SK-N-SH treated with all-trans-retinoic acid at 6 μM for 48 hours (cell line): ENCODE measurements at regions not wholly inside any gene's neighbourhood (a gene's known extent, or its start where the extent isn't known, plus 50 kb on each side); places are given as distances from the start of the nearest gene placed in this dataset.

ENCODE experiments used
- ATAC-seq: fragments of 200-7000 bp; cut with Tn5 transposase; 3 replicates; pipeline ENCODE4 v1.9.1; 2020; ENCODE audit warnings: mild to moderate bottlenecking, moderate library complexity
- ARNTL ChIP-seq: fragments of 450-650 bp; formaldehyde crosslinking; IDR thresholded peaks from 2 replicates; pipeline ENCODE4 v1.5.0; 2020; ENCODE audit warnings: low read depth, mild to moderate bottlenecking, moderate library complexity, borderline replicate concordance
- BACH2 ChIP-seq: fragments of 250-450 bp; sonication (Bioruptor Pico); IDR thresholded peaks from 2 replicates; pipeline ENCODE4 v1.9.0; 2021; ENCODE audit warnings: mild to moderate bottlenecking, borderline replicate concordance
- ESRRG ChIP-seq: fragments of 250-450 bp; sonication (Bioruptor Pico); IDR thresholded peaks from 2 replicates; pipeline ENCODE4 v1.6.1; 2021; ENCODE audit warnings: mild to moderate bottlenecking
- GLIS3 ChIP-seq: fragments of 250-450 bp; sonication (Bioruptor Pico); IDR thresholded peaks from 2 replicates; pipeline ENCODE4 v1.5.0; 2020; ENCODE audit warnings: mild to moderate bottlenecking, moderate library complexity
- ISL1 ChIP-seq: fragments of 250-450 bp; sonication (Bioruptor Pico); IDR thresholded peaks from 2 replicates; pipeline ENCODE4 v2.1.2; 2022; ENCODE audit warnings: mild to moderate bottlenecking, moderate library complexity
- OSR1 ChIP-seq: fragments of 250-450 bp; sonication (Bioruptor Pico); IDR thresholded peaks from 2 replicates; pipeline ENCODE4 v1.8.0; 2022; ENCODE audit warnings: moderate library complexity, mild to moderate bottlenecking, inconsistent platforms
- PPARA ChIP-seq: fragments of 250-450 bp; sonication (Bioruptor Pico); IDR thresholded peaks from 2 replicates; pipeline ENCODE4 v1.5.0; 2020; ENCODE audit warnings: mild to moderate bottlenecking, borderline replicate concordance
- RARB ChIP-seq: fragments of 250-450 bp; sonication (Bioruptor Pico); IDR thresholded peaks from 2 replicates; pipeline ENCODE4 v1.8.0; 2021; ENCODE audit warnings: mild to moderate bottlenecking, moderate library complexity
- SNAI2 ChIP-seq: fragments of 250-450 bp; sonication (Bioruptor Pico); IDR thresholded peaks from 2 replicates; pipeline ENCODE4 v1.5.0; 2020; ENCODE audit warnings: mild to moderate bottlenecking, moderate library complexity
- TCF4 ChIP-seq: fragments of 250-450 bp; sonication (Bioruptor Pico); IDR thresholded peaks from 2 replicates; pipeline ENCODE4 v1.8.0; 2021; ENCODE audit warnings: mild to moderate bottlenecking, moderate library complexity, borderline replicate concordance
- TOX ChIP-seq: fragments of 250-450 bp; sonication (Bioruptor Pico); IDR thresholded peaks from 2 replicates; pipeline ENCODE4 v1.8.0; 2021; ENCODE audit warnings: mild to moderate bottlenecking, moderate library complexity, borderline replicate concordance
- ZC3H10 ChIP-seq: fragments of 250-450 bp; sonication (Bioruptor Pico); IDR thresholded peaks from 2 replicates; pipeline ENCODE4 v1.5.1; 2021; ENCODE audit warnings: mild to moderate bottlenecking, moderate library complexity
- ZFP3 ChIP-seq: fragments of 250-450 bp; sonication (Bioruptor Pico); IDR thresholded peaks from 2 replicates; pipeline ENCODE4 v1.5.0; 2020; ENCODE audit warnings: mild to moderate bottlenecking, moderate library complexity
- ZFP30 ChIP-seq: fragments of 450-650 bp; formaldehyde crosslinking; IDR thresholded peaks from 2 replicates; pipeline ENCODE4 v1.5.0; 2022; ENCODE audit warnings: mild to moderate bottlenecking, moderate library complexity
- ZNF565 ChIP-seq: fragments of 450-650 bp; formaldehyde crosslinking; conservative IDR thresholded peaks from 2 replicates; pipeline ENCODE4 v1.5.0; 2020; ENCODE audit warnings: low read depth, mild to moderate bottlenecking, moderate library complexity
- ZNF70 ChIP-seq: fragments of 450-650 bp; formaldehyde crosslinking; IDR thresholded peaks from 2 replicates; pipeline ENCODE4 v1.5.0; 2020; ENCODE audit warnings: mild to moderate bottlenecking, moderate library complexity
- ZNF8 ChIP-seq: fragments of 450-650 bp; formaldehyde crosslinking; IDR thresholded peaks from 2 replicates; pipeline ENCODE4 v1.5.0; 2020; ENCODE audit warnings: mild to moderate bottlenecking, moderate library complexity
- TF ChIP-seq, protein P1 (sequence below): fragments of 250-450 bp; sonication (Bioruptor Pico); IDR thresholded peaks from 2 replicates; pipeline ENCODE4 v1.5.1; 2020; ENCODE audit warnings: low read depth, mild to moderate bottlenecking, moderate library complexity
- TF ChIP-seq, protein P2 (sequence below): fragments of 250-450 bp; sonication (Bioruptor Pico); IDR thresholded peaks from 2 replicates; pipeline ENCODE4 v1.5.0; 2020; ENCODE audit warnings: mild to moderate bottlenecking, moderate library complexity
- TF ChIP-seq, protein P3 (sequence below): fragments of 250-450 bp; sonication (Bioruptor Pico); IDR thresholded peaks from 2 replicates; pipeline ENCODE4 v1.8.0; 2021; ENCODE audit warnings: low read depth, mild to moderate bottlenecking, moderate library complexity, borderline replicate concordance
- TF ChIP-seq, protein P4 (sequence below): fragments of 250-450 bp; sonication (Bioruptor Pico); IDR thresholded peaks from 2 replicates; pipeline ENCODE4 v1.8.0; 2020; ENCODE audit warnings: mild to moderate bottlenecking, moderate library complexity, borderline replicate concordance

DNA sequence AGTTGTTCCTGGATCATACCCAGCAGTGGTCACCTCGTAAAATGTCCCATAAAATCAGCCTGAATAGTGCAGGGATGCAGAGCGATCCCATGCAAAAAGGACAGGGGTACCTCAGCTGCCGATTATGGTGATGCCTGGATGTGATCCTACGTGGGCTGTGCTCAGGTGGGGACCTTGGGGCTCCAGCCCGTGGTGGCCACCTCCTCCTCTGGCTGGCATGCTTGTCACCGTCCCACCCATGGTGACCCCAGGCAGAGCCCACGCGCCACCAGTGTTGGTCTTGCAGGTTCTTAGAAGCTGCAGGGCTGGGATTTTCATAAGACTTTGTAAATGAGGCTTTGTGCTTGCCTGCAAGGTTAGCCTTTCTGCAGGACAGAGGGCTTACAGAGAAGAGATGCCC lies 97.2 kb downstream of the GLRX3 start (continued):
- TF ChIP-seq, protein P1, sequence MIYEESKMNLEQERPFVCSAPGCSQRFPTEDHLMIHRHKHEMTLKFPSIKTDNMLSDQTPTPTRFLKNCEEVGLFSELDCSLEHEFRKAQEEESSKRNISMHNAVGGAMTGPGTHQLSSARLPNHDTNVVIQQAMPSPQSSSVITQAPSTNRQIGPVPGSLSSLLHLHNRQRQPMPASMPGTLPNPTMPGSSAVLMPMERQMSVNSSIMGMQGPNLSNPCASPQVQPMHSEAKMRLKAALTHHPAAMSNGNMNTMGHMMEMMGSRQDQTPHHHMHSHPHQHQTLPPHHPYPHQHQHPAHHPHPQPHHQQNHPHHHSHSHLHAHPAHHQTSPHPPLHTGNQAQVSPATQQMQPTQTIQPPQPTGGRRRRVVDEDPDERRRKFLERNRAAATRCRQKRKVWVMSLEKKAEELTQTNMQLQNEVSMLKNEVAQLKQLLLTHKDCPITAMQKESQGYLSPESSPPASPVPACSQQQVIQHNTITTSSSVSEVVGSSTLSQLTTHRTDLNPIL, result no peak
- TF ChIP-seq GLIS3 (CRISPR knock-in tag), result no peak

DNA sequence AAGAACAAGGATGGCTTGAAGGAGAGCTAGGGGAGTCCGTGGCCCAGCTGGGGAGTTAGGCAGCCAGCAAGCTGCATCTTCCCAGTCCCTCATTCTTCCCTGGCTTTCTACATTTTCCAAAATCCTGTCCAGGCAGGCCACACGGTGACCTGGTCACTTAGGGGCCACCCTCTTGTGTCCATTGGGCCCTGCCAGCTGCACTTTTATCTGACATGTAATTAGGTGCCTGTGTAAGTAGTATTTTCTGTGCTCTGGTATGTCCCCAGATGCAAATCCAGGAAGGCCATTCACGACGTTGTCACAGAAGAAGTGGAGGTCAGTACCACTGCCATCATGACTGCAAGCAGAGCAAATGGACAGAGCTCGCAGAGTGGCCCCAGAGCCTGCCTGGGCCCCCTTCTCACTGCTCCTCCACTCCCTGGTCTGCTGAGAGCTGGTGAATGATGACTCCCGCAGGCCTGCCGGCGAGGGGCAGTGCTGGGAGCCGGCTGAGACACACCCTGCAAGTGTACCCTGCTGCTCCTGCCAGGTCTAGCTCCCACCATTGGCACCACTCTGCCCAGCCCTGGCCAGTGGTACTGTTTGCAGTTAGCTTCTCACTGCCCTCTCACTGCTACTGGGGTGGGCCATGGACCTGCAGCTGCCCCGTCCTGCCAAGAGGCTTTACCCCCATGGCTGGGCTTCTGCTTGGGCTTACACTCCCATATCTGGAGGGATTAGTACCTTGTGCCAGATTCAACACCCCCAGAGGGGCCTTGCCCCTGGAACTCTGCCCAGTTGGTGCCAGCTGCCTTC lies 98.2 kb downstream of the GLRX3 start:
- ATAC-seq, result no peak
- TF ChIP-seq, protein P1, result no peak
- TF ChIP-seq ZNF8 (no peak), ZFP30 (no peak), SNAI2 (CRISPR knock-in tag) (no peak), ZFP3 (no peak), GLIS3 (CRISPR knock-in tag) (no peak), ISL1 (no peak), TCF4 (CRISPR knock-in tag) (no peak), PPARA (CRISPR knock-in tag) (no peak), ZC3H10 (CRISPR knock-in tag) (no peak), BACH2 (CRISPR knock-in tag) (no peak), RARB (no peak)
- TF ChIP-seq, protein P2, sequence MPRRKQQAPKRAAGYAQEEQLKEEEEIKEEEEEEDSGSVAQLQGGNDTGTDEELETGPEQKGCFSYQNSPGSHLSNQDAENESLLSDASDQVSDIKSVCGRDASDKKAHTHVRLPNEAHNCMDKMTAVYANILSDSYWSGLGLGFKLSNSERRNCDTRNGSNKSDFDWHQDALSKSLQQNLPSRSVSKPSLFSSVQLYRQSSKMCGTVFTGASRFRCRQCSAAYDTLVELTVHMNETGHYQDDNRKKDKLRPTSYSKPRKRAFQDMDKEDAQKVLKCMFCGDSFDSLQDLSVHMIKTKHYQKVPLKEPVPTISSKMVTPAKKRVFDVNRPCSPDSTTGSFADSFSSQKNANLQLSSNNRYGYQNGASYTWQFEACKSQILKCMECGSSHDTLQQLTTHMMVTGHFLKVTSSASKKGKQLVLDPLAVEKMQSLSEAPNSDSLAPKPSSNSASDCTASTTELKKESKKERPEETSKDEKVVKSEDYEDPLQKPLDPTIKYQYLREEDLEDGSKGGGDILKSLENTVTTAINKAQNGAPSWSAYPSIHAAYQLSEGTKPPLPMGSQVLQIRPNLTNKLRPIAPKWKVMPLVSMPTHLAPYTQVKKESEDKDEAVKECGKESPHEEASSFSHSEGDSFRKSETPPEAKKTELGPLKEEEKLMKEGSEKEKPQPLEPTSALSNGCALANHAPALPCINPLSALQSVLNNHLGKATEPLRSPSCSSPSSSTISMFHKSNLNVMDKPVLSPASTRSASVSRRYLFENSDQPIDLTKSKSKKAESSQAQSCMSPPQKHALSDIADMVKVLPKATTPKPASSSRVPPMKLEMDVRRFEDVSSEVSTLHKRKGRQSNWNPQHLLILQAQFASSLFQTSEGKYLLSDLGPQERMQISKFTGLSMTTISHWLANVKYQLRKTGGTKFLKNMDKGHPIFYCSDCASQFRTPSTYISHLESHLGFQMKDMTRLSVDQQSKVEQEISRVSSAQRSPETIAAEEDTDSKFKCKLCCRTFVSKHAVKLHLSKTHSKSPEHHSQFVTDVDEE (CRISPR knock-in tag), result no peak
- TF ChIP-seq, protein P3, sequence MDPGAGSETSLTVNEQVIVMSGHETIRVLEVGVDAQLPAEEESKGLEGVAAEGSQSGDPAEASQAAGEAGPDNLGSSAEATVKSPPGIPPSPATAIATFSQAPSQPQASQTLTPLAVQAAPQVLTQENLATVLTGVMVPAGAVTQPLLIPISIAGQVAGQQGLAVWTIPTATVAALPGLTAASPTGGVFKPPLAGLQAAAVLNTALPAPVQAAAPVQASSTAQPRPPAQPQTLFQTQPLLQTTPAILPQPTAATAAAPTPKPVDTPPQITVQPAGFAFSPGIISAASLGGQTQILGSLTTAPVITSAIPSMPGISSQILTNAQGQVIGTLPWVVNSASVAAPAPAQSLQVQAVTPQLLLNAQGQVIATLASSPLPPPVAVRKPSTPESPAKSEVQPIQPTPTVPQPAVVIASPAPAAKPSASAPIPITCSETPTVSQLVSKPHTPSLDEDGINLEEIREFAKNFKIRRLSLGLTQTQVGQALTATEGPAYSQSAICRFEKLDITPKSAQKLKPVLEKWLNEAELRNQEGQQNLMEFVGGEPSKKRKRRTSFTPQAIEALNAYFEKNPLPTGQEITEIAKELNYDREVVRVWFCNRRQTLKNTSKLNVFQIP, result no peak

DNA sequence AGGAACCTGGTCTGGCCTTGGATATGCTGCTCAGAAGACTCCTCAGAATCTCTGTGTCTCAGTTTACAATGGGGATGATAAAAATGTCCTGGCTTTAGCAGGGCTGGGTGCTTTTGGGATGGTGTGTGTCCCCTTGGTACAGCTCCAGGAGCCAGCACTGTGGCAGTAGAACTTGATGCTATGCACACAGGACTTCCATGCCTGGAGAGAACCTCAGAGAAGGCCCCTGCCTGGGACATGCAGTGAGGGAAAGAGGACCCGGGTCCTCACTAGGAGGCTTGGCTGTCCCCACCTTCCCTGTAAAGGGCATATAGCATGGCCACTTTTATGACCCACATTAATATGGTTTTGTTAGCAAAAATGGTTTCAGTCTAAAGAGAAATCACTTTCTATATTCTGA lies 100.5 kb downstream of the GLRX3 start:
- ATAC-seq, result no peak
- TF ChIP-seq BACH2 (CRISPR knock-in tag), result no peak
- TF ChIP-seq TOX (CRISPR knock-in tag), result no peak
- no peak for TF ChIP-seq GLIS3 (CRISPR knock-in tag)
- TF ChIP-seq ZFP3, result no peak
- no peak for TF ChIP-seq ZNF565 (CRISPR knock-in tag)
- TF ChIP-seq, protein P3, result no peak
- TF ChIP-seq OSR1 (CRISPR knock-in tag), result no peak
- TF ChIP-seq, protein P2 (CRISPR knock-in tag), result no peak
- no peak for TF ChIP-seq RARB
- TF ChIP-seq, protein P4, sequence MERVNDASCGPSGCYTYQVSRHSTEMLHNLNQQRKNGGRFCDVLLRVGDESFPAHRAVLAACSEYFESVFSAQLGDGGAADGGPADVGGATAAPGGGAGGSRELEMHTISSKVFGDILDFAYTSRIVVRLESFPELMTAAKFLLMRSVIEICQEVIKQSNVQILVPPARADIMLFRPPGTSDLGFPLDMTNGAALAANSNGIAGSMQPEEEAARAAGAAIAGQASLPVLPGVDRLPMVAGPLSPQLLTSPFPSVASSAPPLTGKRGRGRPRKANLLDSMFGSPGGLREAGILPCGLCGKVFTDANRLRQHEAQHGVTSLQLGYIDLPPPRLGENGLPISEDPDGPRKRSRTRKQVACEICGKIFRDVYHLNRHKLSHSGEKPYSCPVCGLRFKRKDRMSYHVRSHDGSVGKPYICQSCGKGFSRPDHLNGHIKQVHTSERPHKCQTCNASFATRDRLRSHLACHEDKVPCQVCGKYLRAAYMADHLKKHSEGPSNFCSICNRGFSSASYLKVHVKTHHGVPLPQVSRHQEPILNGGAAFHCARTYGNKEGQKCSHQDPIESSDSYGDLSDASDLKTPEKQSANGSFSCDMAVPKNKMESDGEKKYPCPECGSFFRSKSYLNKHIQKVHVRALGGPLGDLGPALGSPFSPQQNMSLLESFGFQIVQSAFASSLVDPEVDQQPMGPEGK (CRISPR knock-in tag), result no peak
- TF ChIP-seq, protein P1, result no peak
- TF ChIP-seq ZNF8, result no peak
- TF ChIP-seq TCF4 (CRISPR knock-in tag), result no peak
- no peak for TF ChIP-seq PPARA (CRISPR knock-in tag)
- no peak for TF ChIP-seq ESRRG (CRISPR knock-in tag)
- TF ChIP-seq ARNTL (CRISPR knock-in tag), result no peak
- TF ChIP-seq SNAI2 (CRISPR knock-in tag), result no peak
- no peak for TF ChIP-seq ZC3H10 (CRISPR knock-in tag)
- no peak for TF ChIP-seq ZNF70 (CRISPR knock-in tag)
